NCI-H128 (cell line): ENCODE measurements at regions not wholly inside any gene's neighbourhood (a gene's known extent, or its start where the extent isn't known, plus 50 kb on each side); places are given as distances from the start of the nearest gene placed in this dataset.

Experiments used
- DNase-seq: peaks from one replicate; lab custom pipeline; 2025; ENCODE audit not compliant: unreplicated experiment; lab: John Stamatoyannopoulos, UW

- DNase-seq = no peak
Measured at GRCh38 chr11:27194976-27195375, 154.4 kb downstream of the BBOX1 start.

- DNase-seq = no peak
Measured at GRCh38 chr11:27193434-27194225, 153.0 kb downstream of the BBOX1 start.

- DNase-seq = no peak
Measured at GRCh38 chr11:27192184-27192583, 151.6 kb downstream of the BBOX1 start.

- DNase-seq = no peak
Measured at GRCh38 chr11:27191639-27192038, 151.0 kb downstream of the BBOX1 start.

GRCh38 chr11:27188696-27189095 is 148.1 kb downstream of the BBOX1 start:
- DNase-seq = no peak

- no peak for DNase-seq
Measured at GRCh38 chr11:27187848-27188621, 147.4 kb downstream of the BBOX1 start.

GRCh38 chr11:27187075-27187847 is 146.6 kb downstream of the BBOX1 start:
- DNase-seq = no peak

- DNase-seq = no peak
Measured at GRCh38 chr11:27186580-27186979, 146.0 kb downstream of the BBOX1 start.

- no peak for DNase-seq
Measured at GRCh38 chr11:27184458-27185312, 144.1 kb downstream of the BBOX1 start.

- no peak for DNase-seq
Measured at GRCh38 chr11:27183672-27184457, 143.2 kb downstream of the BBOX1 start.

- DNase-seq = no peak
Measured at GRCh38 chr11:27179334-27179733, 138.7 kb downstream of the BBOX1 start.

GRCh38 chr11:27178859-27179258 is 138.2 kb downstream of the BBOX1 start:
- no peak for DNase-seq
